H1 (cell line): ENCODE measurements at regions not wholly inside any gene's neighbourhood (a gene's known extent, or its start where the extent isn't known, plus 50 kb on each side); places are given as distances from the start of the nearest gene placed in this dataset.

Experiments used
- CTCF ChIA-PET: fragments of 300-600 bp; sonication (Branson Sonifier 250); formaldehyde crosslinking; loops from one replicate; lab custom pipeline; 2021; ENCODE audit not compliant: partially characterized antibody; lab: Charles Lee
- POLR2A ChIA-PET: fragments of 300-600 bp; sonication (Branson Sonifier 250); formaldehyde crosslinking; loops from one replicate; lab custom pipeline; 2021; ENCODE audit warnings: inconsistent platforms; ENCODE audit not compliant: partially characterized antibody; lab: Charles Lee
- DNase-seq, 2 experiments: peaks; one replicate each; pipeline versions ENCODE4 v3.0.0 to v3.0.0-alpha.2; 2010 to 2022; ENCODE audit warnings: low spot score in 2 of 2, low read depth in 1 of 2, mixed read lengths in 1 of 2
- FAIRE-seq: peaks from 2 replicates; lab custom pipeline; 2011; peaks lifted over from hg19 to GRCh38; lab: Jason Lieb, UNC
- H2AFZ ChIP-seq: 2 replicates; pipeline ENCODE4 v1.8.1; 2012; ENCODE audit warnings: low read length, inconsistent platforms
- H2AK5ac ChIP-seq: 2 replicates; pipeline ENCODE4 v1.6.1; 2013; ENCODE audit warnings: low read depth, low read length
- H2BK120ac ChIP-seq: replicated peaks from 2 replicates; pipeline ENCODE3; 2013; ENCODE audit warnings: low read depth, low read length, inconsistent platforms
- H2BK12ac ChIP-seq: 2 replicates; pipeline ENCODE4 v1.6.1; 2013; ENCODE audit warnings: low read depth, low read length
- H2BK15ac ChIP-seq: 2 replicates; pipeline ENCODE4 v1.6.1; 2013; ENCODE audit warnings: low read length
- H2BK20ac ChIP-seq: 2 replicates; pipeline ENCODE4 v1.6.1; 2013; ENCODE audit warnings: low read length
- H2BK5ac ChIP-seq: 2 replicates; pipeline ENCODE4 v1.6.1; 2013; ENCODE audit warnings: low read depth, low read length
- H3K14ac ChIP-seq: 2 replicates; pipeline ENCODE4 v1.6.1; 2013; ENCODE audit warnings: inconsistent platforms; ENCODE audit not compliant: insufficient read length
- H3K18ac ChIP-seq: 2 replicates; pipeline ENCODE4 v1.6.1; 2013; ENCODE audit warnings: low read length; ENCODE audit errors: extremely low read depth
- H3K23ac ChIP-seq: 2 replicates; pipeline ENCODE4 v1.6.1; 2013; ENCODE audit warnings: inconsistent platforms; ENCODE audit not compliant: insufficient read length
- H3K23me2 ChIP-seq: 2 replicates; pipeline ENCODE4 v1.6.1; 2013; ENCODE audit warnings: low read depth, low read length
- H3K27ac ChIP-seq: 2 replicates; pipeline ENCODE4 v1.6.1; 2011; ENCODE audit warnings: low read depth, low read length, inconsistent platforms
- H3K27me3 ChIP-seq, 4 experiments: replicated peaks in 1 of 4; 1 replicate in 1 of 4; 2 replicates in 3 of 4; pipeline versions ENCODE4 v1.6.1 to v1.8.1; 2011 to 2013; ENCODE audit warnings: low read length in 3 of 4, mild to moderate bottlenecking in 3 of 4, inconsistent platforms in 2 of 4, mixed read lengths in 2 of 4, moderate library complexity in 1 of 4; ENCODE audit not compliant: control insufficient read depth in 3 of 4, insufficient read depth in 3 of 4; ENCODE audit errors: extremely low read depth in 1 of 4
- H3K36me3 ChIP-seq, 4 experiments: 2 replicates each; pipeline versions ENCODE4 v1.6.1 to v1.8.1; 2011 to 2013; ENCODE audit warnings: mild to moderate bottlenecking in 4 of 4, low read length in 3 of 4, moderate library complexity in 2 of 4, control low read depth in 1 of 4, inconsistent platforms in 1 of 4; ENCODE audit not compliant: insufficient read depth in 4 of 4, control insufficient read depth in 2 of 4
- H3K4ac ChIP-seq: replicated peaks from 2 replicates; pipeline ENCODE3; 2013; ENCODE audit warnings: low read length, low read depth, mixed read lengths, inconsistent platforms; ENCODE audit not compliant: insufficient read length
- H3K4me1 ChIP-seq, 4 experiments: replicated peaks in 1 of 4; 1 replicate in 1 of 4; 2 replicates in 3 of 4; pipeline versions ENCODE4 v1.6.1 to v1.8.1; 2011 to 2013; ENCODE audit warnings: low read length in 3 of 4, inconsistent platforms in 2 of 4, mixed read lengths in 1 of 4; ENCODE audit not compliant: insufficient read depth in 4 of 4, control insufficient read depth in 3 of 4
- H3K4me2 ChIP-seq, 2 experiments: 2 replicates each; pipeline versions ENCODE4 v1.6.1 to v1.8.1; 2011 to 2013; ENCODE audit warnings: low read depth in 2 of 2, low read length in 2 of 2, control low read depth in 1 of 2, inconsistent platforms in 1 of 2, mild to moderate bottlenecking in 1 of 2; ENCODE audit not compliant: insufficient read depth in 1 of 2
- H3K4me3 ChIP-seq, 4 experiments: fragments of 200-600, 300-600 bp in 1 of 4; sonication (generic), shearing (Covaris generic), sonication (Bioruptor Twin) in 1 of 4; 2 replicates each; pipeline versions ENCODE4 v1.5.1 to v1.8.1; 2011 to 2016; ENCODE audit warnings: low read length in 4 of 4, low read depth in 3 of 4, control low read depth in 2 of 4, inconsistent platforms in 2 of 4, mild to moderate bottlenecking in 2 of 4, mixed read lengths in 1 of 4, moderate library complexity in 1 of 4; ENCODE audit not compliant: insufficient read depth in 2 of 4; ENCODE audit errors: extremely low read depth in 1 of 4
- H3K56ac ChIP-seq: replicated peaks from 2 replicates; pipeline ENCODE3; 2013; ENCODE audit warnings: low read depth, mild to moderate bottlenecking, mixed read lengths, low read length, inconsistent platforms; ENCODE audit not compliant: insufficient read length
- H3K79me1 ChIP-seq: 2 replicates; pipeline ENCODE4 v1.6.1; 2013; ENCODE audit warnings: low read depth, low read length, control low read depth
- H3K79me2 ChIP-seq, 2 experiments: 2 replicates each; pipeline versions ENCODE4 v1.6.1 to v1.8.1; 2012 to 2013; ENCODE audit warnings: low read length in 2 of 2, mild to moderate bottlenecking in 2 of 2, inconsistent platforms in 1 of 2; ENCODE audit not compliant: insufficient read depth in 2 of 2, control insufficient read depth in 1 of 2
- H3K9ac ChIP-seq, 4 experiments: replicated peaks in 1 of 4; 1 replicate in 1 of 4; 2 replicates in 3 of 4; pipeline versions ENCODE4 v1.6.1 to v1.8.1; 2011 to 2013; ENCODE audit warnings: low read depth in 3 of 4, low read length in 3 of 4, control low read depth in 2 of 4, mild to moderate bottlenecking in 2 of 4, moderate library complexity in 2 of 4, inconsistent platforms in 1 of 4; ENCODE audit errors: extremely low read depth in 1 of 4
- H3K9me3 ChIP-seq, 2 experiments: 2 replicates each; pipeline versions ENCODE4 v1.6.1 to v1.8.1; 2012 to 2013; ENCODE audit warnings: mild to moderate bottlenecking in 2 of 2, moderate library complexity in 2 of 2, control low read depth in 1 of 2, inconsistent platforms in 1 of 2, low read depth in 1 of 2, low read length in 1 of 2, mixed read lengths in 1 of 2; ENCODE audit not compliant: insufficient read depth in 2 of 2
- H4K20me1 ChIP-seq, 2 experiments: replicated peaks in 1 of 2; 2 replicates each; pipeline versions ENCODE3 to v1.8.1; 2011 to 2013; ENCODE audit warnings: inconsistent platforms in 2 of 2, low read length in 2 of 2, mild to moderate bottlenecking in 1 of 2; ENCODE audit not compliant: insufficient read depth in 2 of 2, control insufficient read depth in 1 of 2
- H4K5ac ChIP-seq: 2 replicates; pipeline ENCODE4 v1.6.1; 2013; ENCODE audit warnings: low read length, low read depth, mixed read lengths, inconsistent platforms; ENCODE audit not compliant: insufficient read length
- H4K8ac ChIP-seq: 2 replicates; pipeline ENCODE4 v1.8.0; 2013; ENCODE audit warnings: mild to moderate bottlenecking, moderate library complexity, low read length, inconsistent platforms; ENCODE audit not compliant: insufficient read depth; ENCODE audit errors: extremely low read depth
- H4K91ac ChIP-seq: replicated peaks from 2 replicates; pipeline ENCODE3; 2013; ENCODE audit warnings: low read length, mixed read lengths, inconsistent platforms; ENCODE audit not compliant: insufficient read length
- CBX8 ChIP-seq: fragments of 300-800, 300-1000 bp; sonication (generic); IDR thresholded peaks from 2 replicates; pipeline ENCODE4 v1.7.1; 2016; ENCODE audit warnings: low read depth, low read length, borderline replicate concordance
- CTCF ChIP-seq, 3 experiments: IDR thresholded peaks; 1 replicate in 2 of 3; 2 replicates in 1 of 3; pipeline versions ENCODE4 v1.5.1 to v1.6.1; 2011; ENCODE audit warnings: low read length in 3 of 3, mild to moderate bottlenecking in 3 of 3, inconsistent platforms in 2 of 3, low read depth in 1 of 3, moderate library complexity in 1 of 3; ENCODE audit not compliant: insufficient read depth in 1 of 3; ENCODE audit errors: control extremely low read depth in 1 of 3
- EGR1 ChIP-seq: IDR thresholded peaks from 2 replicates; pipeline ENCODE4 v1.6.1; 2011; ENCODE audit warnings: low read depth, low read length, borderline replicate concordance
- GABPA ChIP-seq: IDR thresholded peaks from 2 replicates; pipeline ENCODE4 v1.6.1; 2011; ENCODE audit warnings: mild to moderate bottlenecking, low read length, moderate library complexity, borderline replicate concordance; ENCODE audit not compliant: insufficient read depth
- JUND ChIP-seq: IDR thresholded peaks from 2 replicates; pipeline ENCODE4 v1.6.1; 2011; ENCODE audit warnings: mild to moderate bottlenecking, improper control_type of control experiment, low read length
- KDM5A ChIP-seq: fragments of 200-600 bp; IDR thresholded peaks from 2 replicates; pipeline ENCODE4 v1.7.1; 2012; ENCODE audit warnings: mild to moderate bottlenecking, low read length, inconsistent platforms, mixed read lengths
- MAFK ChIP-seq: IDR thresholded peaks from 2 replicates; pipeline ENCODE4 v1.6.1; 2012; ENCODE audit warnings: low read depth, mild to moderate bottlenecking, improper control_type of control experiment, low read length
- NANOG ChIP-seq: IDR thresholded peaks from 2 replicates; pipeline ENCODE4 v1.6.1; 2011; ENCODE audit warnings: low read length, low read depth, mild to moderate bottlenecking, inconsistent platforms; ENCODE audit not compliant: insufficient read depth, poor library complexity, severe bottlenecking
- RFX5 ChIP-seq: IDR thresholded peaks from 2 replicates; pipeline ENCODE4 v1.6.1; 2011; ENCODE audit warnings: low read depth, low read length, improper control_type of control experiment, borderline replicate concordance
- SP1 ChIP-seq: IDR thresholded peaks from 2 replicates; pipeline ENCODE4 v1.6.1; 2011; ENCODE audit warnings: low read depth, low read length
- SUZ12 ChIP-seq: fragments of 200-600 bp; sonication (generic); IDR thresholded peaks from 2 replicates; pipeline ENCODE4 v1.6.1; 2012; ENCODE audit warnings: mild to moderate bottlenecking, inconsistent platforms, low read length, moderate library complexity, mixed read lengths
- WGBS, 2 experiments: shearing (Covaris generic) in 1 of 2; methylation state at CpG; one replicate each; pipeline versions ENCODE4 v1.1.6 to v1.1.7; 2013 to 2015; ENCODE audit warnings: low lambda C conversion rate in 2 of 2, mixed read lengths in 2 of 2, inconsistent platforms in 1 of 2, low coverage in 1 of 2, missing lambda C conversion rate in 1 of 2; ENCODE audit not compliant: insufficient replicate concordance in 2 of 2, insufficient coverage in 1 of 2, insufficient read length in 1 of 2; ENCODE audit errors: extremely low coverage in 1 of 2, missing lambda C conversion rate in 1 of 2; 5-methylcytosine and 5-hydroxymethylcytosine counted together
- TF ChIP-seq, protein P1 (sequence below): IDR thresholded peaks from 2 replicates; pipeline ENCODE4 v1.6.1; 2011; ENCODE audit warnings: low read depth, mild to moderate bottlenecking, low read length; ENCODE audit not compliant: insufficient read depth

DNA sequence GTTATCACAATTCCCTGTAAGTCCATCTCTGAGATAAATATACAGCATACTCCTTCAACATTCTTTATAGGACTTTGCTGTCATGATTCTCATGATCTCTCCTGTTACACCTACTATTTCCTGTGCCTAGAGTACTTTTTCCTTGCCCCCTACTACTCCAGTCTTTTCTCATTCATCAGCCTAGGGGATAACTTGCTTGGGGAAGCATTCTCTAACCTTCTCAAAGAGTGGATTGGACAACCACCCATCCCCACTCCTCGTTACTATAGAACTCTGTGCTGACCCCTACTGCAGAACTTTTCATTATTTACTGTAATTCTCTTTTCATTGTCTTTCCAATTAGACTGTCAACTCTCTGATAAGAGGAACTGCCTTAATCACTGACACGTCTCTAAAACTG is 57.4 kb upstream of the TFEC start:
- no peak for DNase-seq
- TF ChIP-seq MAFK = no peak
- TF ChIP-seq JUND = no peak
- TF ChIP-seq RFX5 = no peak
- TF ChIP-seq SUZ12 = no peak
- TF ChIP-seq CBX8 = no peak
- no peak for TF ChIP-seq CTCF (IDR thresholded peaks at IDR 0.05; ENCODE audit: control extremely low read depth in 1 of 3, insufficient read depth in 1 of 3, low read depth in 1 of 3, low read length in 3 of 3)
- TF ChIP-seq EGR1 = no peak
- TF ChIP-seq, protein P1, sequence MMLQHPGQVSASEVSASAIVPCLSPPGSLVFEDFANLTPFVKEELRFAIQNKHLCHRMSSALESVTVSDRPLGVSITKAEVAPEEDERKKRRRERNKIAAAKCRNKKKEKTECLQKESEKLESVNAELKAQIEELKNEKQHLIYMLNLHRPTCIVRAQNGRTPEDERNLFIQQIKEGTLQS = no peak
- no peak for TF ChIP-seq SP1
- TF ChIP-seq KDM5A = no peak
- no peak for TF ChIP-seq GABPA
- no peak for TF ChIP-seq NANOG

More for the DNA sequence above, 57.4 kb upstream of the TFEC start:
- no peak for FAIRE-seq
- H3K79me1 ChIP-seq = no peaks in the 10 kb centered on the region
- no peaks in the 10 kb centered on the region for H4K20me1 ChIP-seq
- CTCF ChIA-PET = interaction anchor here (1.4 kb wide), 1 partner anchor 12 kb away, joined by 4 read pairs; no protein-coding TSS in a partner anchor
- H3K79me2 ChIP-seq = no peaks in the 10 kb centered on the region
- 50% methylated on average over 2 of the region's 2 CpGs; no CpG with 5 or more reads in 1 of the 2 experiments for WGBS, 2 experiments
- no peak overlapping the region for H2BK20ac ChIP-seq
- H3K4me3 ChIP-seq = no peak overlapping the region
- no peaks in the 10 kb centered on the region for H3K23me2 ChIP-seq
- no peaks in the 10 kb centered on the region for H3K36me3 ChIP-seq
- H2AFZ ChIP-seq = no peak overlapping the region
- no peak overlapping the region for H4K8ac ChIP-seq
- POLR2A ChIA-PET = no interaction called here
- no peaks in the 10 kb centered on the region for H3K27me3 ChIP-seq
- no peak overlapping the region for H3K4me2 ChIP-seq
- no peak overlapping the region for H2BK15ac ChIP-seq
- no peaks in the 10 kb centered on the region for H3K9me3 ChIP-seq
- no peak overlapping the region for H3K18ac ChIP-seq
- no peak overlapping the region for H2BK120ac ChIP-seq
- H3K23ac ChIP-seq = no peak overlapping the region
- H3K56ac ChIP-seq = no peak overlapping the region
- no peak overlapping the region for H3K27ac ChIP-seq
- H3K4me1 ChIP-seq = no peaks in the 10 kb centered on the region
- H4K5ac ChIP-seq = no peak overlapping the region
- H3K9ac ChIP-seq = no peak overlapping the region
- no peak overlapping the region for H3K14ac ChIP-seq
- H2BK12ac ChIP-seq = no peak overlapping the region
- no peak overlapping the region for H2BK5ac ChIP-seq
- no peak overlapping the region for H2AK5ac ChIP-seq
- H4K91ac ChIP-seq = no peak overlapping the region
- no peak overlapping the region for H3K4ac ChIP-seq
